SU-DHL-6 (cell line): ENCODE measurements at regions not wholly inside any gene's neighbourhood (a gene's known extent, or its start where the extent isn't known, plus 50 kb on each side); places are given as distances from the start of the nearest gene placed in this dataset.
"Not testable (repeated sequence)": the region's sequence is repeated elsewhere in the genome, so short reads cannot be mapped to it uniquely, and the experiment has no call there.

Experiments used
- H2AFZ ChIP-seq: fragments of 200-600 bp; sonication (generic); 2 replicates; pipeline ENCODE4 v1.6.1; 2014; ENCODE audit warnings: low read depth, mild to moderate bottlenecking, moderate library complexity, mixed read lengths, antibody characterized with exemption, low read length; ENCODE audit not compliant: severe bottlenecking
- H3F3A ChIP-seq: fragments of 200-600 bp; shearing (Covaris generic); 2 replicates; pipeline ENCODE4 v1.6.0; 2016; ENCODE audit warnings: antibody characterized with exemption, mild to moderate bottlenecking; ENCODE audit not compliant: insufficient read depth
- H3K27ac ChIP-seq: fragments of 200-600 bp; sonication (generic); 2 replicates; pipeline ENCODE4 v1.5.1; 2016; ENCODE audit warnings: low read depth, mild to moderate bottlenecking, low read length, moderate library complexity, mixed read lengths
- H3K27me3 ChIP-seq: fragments of 200-600 bp; sonication (generic), shearing (Covaris generic); 2 replicates; pipeline ENCODE4 v1.6.0; 2014; ENCODE audit warnings: mild to moderate bottlenecking, low read length
- H3K36me3 ChIP-seq: fragments of 200-600 bp; sonication (generic); 2 replicates; pipeline ENCODE4 v1.6.1; 2014; ENCODE audit warnings: mild to moderate bottlenecking, low read length, mixed read lengths
- H3K4me2 ChIP-seq: fragments of 300-600, 200-600 bp; shearing (Covaris generic), sonication (generic); 2 replicates; pipeline ENCODE4 v1.6.0; 2014; ENCODE audit warnings: low read length, low read depth, mild to moderate bottlenecking; ENCODE audit not compliant: poor library complexity, severe bottlenecking
- H3K4me3 ChIP-seq: fragments of 200-600 bp; sonication (generic); 2 replicates; pipeline ENCODE4 v1.5.1; 2014; ENCODE audit warnings: antibody characterized with exemption, low read length, mild to moderate bottlenecking, mixed read lengths; ENCODE audit not compliant: insufficient read depth, poor library complexity, severe bottlenecking
- H3K79me2 ChIP-seq: fragments of 200-600 bp; sonication (generic); 2 replicates; pipeline ENCODE4 v1.6.1; 2014; ENCODE audit warnings: mild to moderate bottlenecking, low read length, moderate library complexity; ENCODE audit not compliant: insufficient read depth
- H3K9ac ChIP-seq: fragments of 200-600 bp; sonication (generic); 2 replicates; pipeline ENCODE4 v1.7.0; 2014; ENCODE audit warnings: mild to moderate bottlenecking, low read length
- H3K9me2 ChIP-seq: fragments of 200-600 bp; sonication (generic); replicated peaks from 2 replicates; pipeline ENCODE4 v1.6.1; 2014; ENCODE audit warnings: low read length; ENCODE audit not compliant: insufficient read depth
- H3K9me3 ChIP-seq: fragments of 200-600 bp; sonication (generic); 2 replicates; pipeline ENCODE4 v1.6.1; 2014; ENCODE audit warnings: low read length, mixed read lengths; ENCODE audit not compliant: insufficient read depth
- H4K20me1 ChIP-seq: fragments of 200-600 bp; sonication (generic); 2 replicates; pipeline ENCODE4 v1.6.1; 2014; ENCODE audit warnings: low read depth, mild to moderate bottlenecking, antibody characterized with exemption, low read length, moderate library complexity, mixed read lengths
- CTCF ChIP-seq: fragments of 200-600 bp; sonication (generic); IDR thresholded peaks from one replicate; pipeline ENCODE4 v1.5.1; 2017; ENCODE audit warnings: antibody characterized with exemption, mild to moderate bottlenecking, low read length, moderate library complexity; ENCODE audit not compliant: insufficient read depth, poor library complexity, severe bottlenecking
- EZH2phosphoT487 ChIP-seq: fragments of 200-600 bp; sonication (generic), shearing (Covaris generic); conservative IDR thresholded peaks from 2 replicates; pipeline ENCODE4 v1.6.1; 2018; ENCODE audit warnings: mild to moderate bottlenecking, antibody characterized with exemption, low read length, moderate library complexity, mixed read lengths

GRCh38 chr3:75394562-75395360 lies 269.4 kb upstream of the FRG2C start:
- H3K79me2 ChIP-seq, H3K27me3 ChIP-seq, H3K4me3 ChIP-seq, H3F3A ChIP-seq, H3K36me3 ChIP-seq, H3K9me3 ChIP-seq, H2AFZ ChIP-seq, H3K27ac ChIP-seq, H4K20me1 ChIP-seq, H3K9me2 ChIP-seq, H3K4me2 ChIP-seq, H3K9ac ChIP-seq: not testable (repeated sequence)

GRCh38 chr3:75395580-75396315 lies 268.4 kb upstream of the FRG2C start:
- Histone ChIP-seq H3K79me2 (no peaks in the 10 kb centered on the region), H3F3A (no peaks in the 10 kb centered on the region), H3K9ac (no peak overlapping the region), H3K36me3 (no peaks in the 10 kb centered on the region), H3K9me2 (no peaks in the 10 kb centered on the region), H3K4me3 (no peak overlapping the region), H3K27me3 (no peaks in the 10 kb centered on the region), H3K4me2 (no peak overlapping the region), H3K9me3 (no peaks in the 10 kb centered on the region), H4K20me1 (no peaks in the 10 kb centered on the region), H2AFZ (no peak overlapping the region), H3K27ac (no peak overlapping the region)
- TF ChIP-seq EZH2phosphoT487 (no peak), CTCF (no peak)

- H3K9me2 ChIP-seq = no peaks in the 10 kb centered on the region
- no peaks in the 10 kb centered on the region for H3K36me3 ChIP-seq
- no peaks in the 10 kb centered on the region for H3K27me3 ChIP-seq
- H3K27ac ChIP-seq = no peak overlapping the region
- no peaks in the 10 kb centered on the region for H4K20me1 ChIP-seq
- no peaks in the 10 kb centered on the region for H3K79me2 ChIP-seq
- no peak overlapping the region for H3K9ac ChIP-seq
- no peaks in the 10 kb centered on the region for H3F3A ChIP-seq
- TF ChIP-seq CTCF (no peak), EZH2phosphoT487 (no peak)
- H2AFZ ChIP-seq = no peak overlapping the region
- H3K4me2 ChIP-seq = no peak overlapping the region
- H3K4me3 ChIP-seq = no peak overlapping the region
- no peaks in the 10 kb centered on the region for H3K9me3 ChIP-seq
Measured at GRCh38 chr3:75396316-75396802, 267.8 kb upstream of the FRG2C start.

GRCh38 chr3:75397486-75397885 lies 266.6 kb upstream of the FRG2C start:
- H3K4me3 ChIP-seq, H3K4me2 ChIP-seq, H2AFZ ChIP-seq, H3K9me3 ChIP-seq, H3K27me3 ChIP-seq, H3F3A ChIP-seq, H3K36me3 ChIP-seq, H3K9me2 ChIP-seq, H4K20me1 ChIP-seq, H3K79me2 ChIP-seq, H3K9ac ChIP-seq, H3K27ac ChIP-seq: not testable (repeated sequence)
